ENCODE measurements at regions not wholly inside any gene's neighbourhood (a gene's known extent, or its start where the extent isn't known, plus 50 kb on each side); places are given as distances from the start of the nearest gene placed in this dataset.
A peak's percentile ranks its signal among the peaks of the same experiment; 100 is the strongest.

GRCh38 chr12:88758176-88758575, 177.9 kb upstream of the KITLG start:
- DNase-seq (ENCODE audit: low read depth) = no peak

GRCh38 chr12:88756917-88757316, 176.6 kb upstream of the KITLG start:
- no peak for DNase-seq (ENCODE audit: low read depth)

GRCh38 chr12:88756153-88756552, 175.9 kb upstream of the KITLG start:
- DNase-seq (ENCODE audit: low read depth) = no peak

- DNase-seq (ENCODE audit: low read depth) = no peak
These were observed 173.4 kb upstream of the KITLG start for GRCh38 chr12:88753707-88754106.

GRCh38 chr12:88753066-88753465, 172.8 kb upstream of the KITLG start:
- DNase-seq (ENCODE audit: low read depth) = peak; percentile 44

- no peak for DNase-seq (ENCODE audit: low read depth)
These were observed 171.9 kb upstream of the KITLG start for GRCh38 chr12:88752183-88752582.

GRCh38 chr12:88750867-88751543, 170.7 kb upstream of the KITLG start:
- no peak for DNase-seq (ENCODE audit: low read depth)

GRCh38 chr12:88746386-88746785, 166.1 kb upstream of the KITLG start:
- DNase-seq (ENCODE audit: low read depth) = no peak

GRCh38 chr12:88743946-88744685, 163.8 kb upstream of the KITLG start:
- DNase-seq (ENCODE audit: low read depth) = no peak

GRCh38 chr12:88737838-88738472, 157.7 kb upstream of the KITLG start:
- DNase-seq (ENCODE audit: low read depth) = no peak

- no peak for DNase-seq (ENCODE audit: low read depth)
These were observed 155.8 kb upstream of the KITLG start for GRCh38 chr12:88736031-88736430.

GRCh38 chr12:88733008-88733407, 152.7 kb upstream of the KITLG start:
- no peak for DNase-seq (ENCODE audit: low read depth)

GRCh38 chr12:88729196-88729595, 148.9 kb upstream of the KITLG start:
- DNase-seq (ENCODE audit: low read depth) = no peak

GRCh38 chr12:88726806-88727720, 146.8 kb upstream of the KITLG start:
- DNase-seq (ENCODE audit: low read depth) = peak; percentile 24

- DNase-seq (ENCODE audit: low read depth) = no peak
These were observed 145.4 kb upstream of the KITLG start for GRCh38 chr12:88725592-88726143.

- DNase-seq (ENCODE audit: low read depth) = no peak
These were observed 142.9 kb upstream of the KITLG start for GRCh38 chr12:88723219-88723618.

- no peak for DNase-seq (ENCODE audit: low read depth)
These were observed 140.7 kb upstream of the KITLG start for GRCh38 chr12:88720785-88721650.

- DNase-seq (ENCODE audit: low read depth) = no peak
These were observed 140.0 kb upstream of the KITLG start for GRCh38 chr12:88720231-88720630.

GRCh38 chr12:88717188-88717587, 136.9 kb upstream of the KITLG start:
- no peak for DNase-seq (ENCODE audit: low read depth)

GRCh38 chr12:88716240-88716639, 136.0 kb upstream of the KITLG start:
- DNase-seq (ENCODE audit: low read depth) = no peak

- no peak for DNase-seq (ENCODE audit: low read depth)
These were observed 135.4 kb upstream of the KITLG start for GRCh38 chr12:88715673-88716072.

Data from Daoy (cell line).